ENCODE measurements at regions not wholly inside any gene's neighbourhood (a gene's known extent, or its start where the extent isn't known, plus 50 kb on each side); places are given as distances from the start of the nearest gene placed in this dataset.

GRCh38 chr11:114847306-114847975 is 169.1 kb downstream of the NXPE2 start (continued):
- TF ChIP-seq MAX (IDR thresholded peaks at IDR 0.05) (no peak), ZBTB33 (IDR thresholded peaks at IDR 0.05) (no peak)

DNA sequence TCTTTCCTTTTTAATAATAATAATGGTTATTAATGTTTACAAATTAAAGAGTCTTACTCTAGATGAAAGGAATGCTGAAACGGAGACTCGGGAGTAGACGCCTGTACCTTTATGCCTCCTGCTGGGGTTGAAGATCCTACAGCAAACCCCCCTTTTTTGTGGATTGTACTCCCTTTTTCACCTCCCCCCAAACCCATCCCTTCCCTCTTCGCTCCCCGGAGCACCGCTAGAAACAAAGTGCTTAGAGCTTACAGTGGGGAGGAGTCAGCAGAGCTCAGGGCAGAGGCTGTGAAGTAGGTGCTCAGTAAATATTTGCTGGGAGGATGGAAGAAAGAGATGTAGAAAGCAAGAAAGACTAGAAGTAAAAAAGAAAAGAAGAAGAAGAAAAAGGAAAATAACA is 169.7 kb downstream of the NXPE2 start:
- 38% methylated on average over 6 of the region's 6 CpGs for WGBS
- peaks cover 0 to 7% (median 1%) of the 10 kb centered on the region in 4 donors for H3K27me3 ChIP-seq (ENCODE audit: control insufficient read depth in 4 of 4, insufficient read depth in 4 of 4, low read length in 3 of 4)
- no peak for DNase-seq (ENCODE audit: low spot score)
- H3K27ac ChIP-seq (ENCODE audit: low read depth in 1 of 2, low read length in 2 of 2) = no peak overlapping the region
- H3K4me1 ChIP-seq (ENCODE audit: control insufficient read depth in 4 of 4, insufficient read depth in 4 of 4, low read length in 3 of 4) = no peaks in the 10 kb centered on the region
- no peak overlapping the region for H3K9ac ChIP-seq (ENCODE audit: low read depth in 1 of 2, low read length in 2 of 2)
- no peaks in the 10 kb centered on the region for H3K36me3 ChIP-seq (ENCODE audit: control insufficient read depth in 4 of 4, insufficient read depth in 3 of 4, low read depth in 1 of 4, low read length in 3 of 4)
- H3K9me3 ChIP-seq (ENCODE audit: control insufficient read depth in 4 of 4, low read length in 3 of 4) = peaks cover 0 to 2% (median 0%) of the 10 kb centered on the region in 4 donors
- TF ChIP-seq RXRA (IDR thresholded peaks at IDR 0.05) = no peak
- no peak for TF ChIP-seq CTCF (IDR thresholded peaks at IDR 0.05; ENCODE audit: low read depth, low read length, missing input control)
- no peak for TF ChIP-seq NR2F2 (IDR thresholded peaks at IDR 0.05)
- no peak for TF ChIP-seq MAX (IDR thresholded peaks at IDR 0.05)
- TF ChIP-seq, protein P1, sequence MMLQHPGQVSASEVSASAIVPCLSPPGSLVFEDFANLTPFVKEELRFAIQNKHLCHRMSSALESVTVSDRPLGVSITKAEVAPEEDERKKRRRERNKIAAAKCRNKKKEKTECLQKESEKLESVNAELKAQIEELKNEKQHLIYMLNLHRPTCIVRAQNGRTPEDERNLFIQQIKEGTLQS (IDR thresholded peaks at IDR 0.05) = no peak
- TF ChIP-seq REST (IDR thresholded peaks at IDR 0.05) = no peak
- TF ChIP-seq TAF1 (conservative IDR thresholded peaks at IDR 0.05) = no peak
- no peak for TF ChIP-seq EGR1 (IDR thresholded peaks at IDR 0.05; ENCODE audit: low read depth in 2 of 2)
- no peak overlapping the region for H3K4me3 ChIP-seq (ENCODE audit: low read depth in 1 of 3, low read length in 3 of 3)

GRCh38 chr11:114857281-114857680 is 179.0 kb downstream of the NXPE2 start:
- DNase-seq (ENCODE audit: low spot score) = no peak
- no peak overlapping the region for H3K4me3 ChIP-seq (ENCODE audit: low read depth in 1 of 3, low read length in 3 of 3)
- H3K27me3 ChIP-seq (ENCODE audit: control insufficient read depth in 4 of 4, insufficient read depth in 4 of 4, low read length in 3 of 4) = no peaks in the 10 kb centered on the region
- no peak for TF ChIP-seq YY1 (IDR thresholded peaks at IDR 0.05)
- TF ChIP-seq SP1 (IDR thresholded peaks at IDR 0.05) = no peak
- no peak for TF ChIP-seq HNF4G (IDR thresholded peaks at IDR 0.05)
- TF ChIP-seq, protein P1 (IDR thresholded peaks at IDR 0.05) = no peak
- TF ChIP-seq RXRA (IDR thresholded peaks at IDR 0.05) = no peak
- no peak for TF ChIP-seq EGR1 (IDR thresholded peaks at IDR 0.05; ENCODE audit: low read depth in 2 of 2)
- no peak for TF ChIP-seq JUND (IDR thresholded peaks at IDR 0.05)
- no peak for TF ChIP-seq HNF4A (conservative IDR thresholded peaks at IDR 0.05)
- no peak for TF ChIP-seq CTCF (IDR thresholded peaks at IDR 0.05; ENCODE audit: low read depth, low read length, missing input control)
- no peak for TF ChIP-seq ZBTB33 (IDR thresholded peaks at IDR 0.05)
- no peak for TF ChIP-seq NR2F2 (IDR thresholded peaks at IDR 0.05)
- no peaks in the 10 kb centered on the region for H3K36me3 ChIP-seq (ENCODE audit: control insufficient read depth in 4 of 4, insufficient read depth in 3 of 4, low read depth in 1 of 4, low read length in 3 of 4)
- H3K9ac ChIP-seq (ENCODE audit: low read depth in 1 of 2, low read length in 2 of 2) = no peak overlapping the region
- 43% methylated on average over 4 of the region's 4 CpGs for WGBS
- peaks cover 0 to 1% (median 0%) of the 10 kb centered on the region in 4 donors for H3K4me1 ChIP-seq (ENCODE audit: control insufficient read depth in 4 of 4, insufficient read depth in 4 of 4, low read length in 3 of 4)
- H3K27ac ChIP-seq (ENCODE audit: low read depth in 1 of 2, low read length in 2 of 2) = no peak overlapping the region
- peaks cover 0 to 6% (median 3%) of the 10 kb centered on the region in 4 donors for H3K9me3 ChIP-seq (ENCODE audit: control insufficient read depth in 4 of 4, low read length in 3 of 4)
